BJ (cell line): ENCODE measurements at regions not wholly inside any gene's neighbourhood (a gene's known extent, or its start where the extent isn't known, plus 50 kb on each side); places are given as distances from the start of the nearest gene placed in this dataset.

Experiments
- CTCF ChIA-PET: fragments of 350-600 bp; formaldehyde crosslinking; extraction: SDS; loops from one replicate; lab custom pipeline; 2021; ENCODE audit warnings: antibody characterized with exemption, inconsistent platforms; lab: Yijun Ruan, JAX
- POLR2A ChIA-PET: fragments of 300-600 bp; sonication (Branson Sonifier 250); formaldehyde crosslinking; extraction: SDS; loops from one replicate; lab custom pipeline; 2021; ENCODE audit warnings: antibody characterized with exemption; lab: Charles Lee
- DNase-seq: peaks from one replicate; pipeline ENCODE4 v3.0.0-alpha.2; 2011; ENCODE audit warnings: low read depth
- H3K27me3 ChIP-seq: 2 replicates; pipeline ENCODE4 v1.6.0; 2011; ENCODE audit warnings: low read length; ENCODE audit not compliant: control insufficient read depth, insufficient read depth
- H3K36me3 ChIP-seq: 2 replicates; pipeline ENCODE4 v1.5.1; 2011; ENCODE audit warnings: low read length; ENCODE audit not compliant: control insufficient read depth, insufficient read depth
- H3K4me3 ChIP-seq: 2 replicates; pipeline ENCODE4 v1.5.1; 2011; ENCODE audit warnings: low read depth, mild to moderate bottlenecking, control low read depth, low read length
- CTCF ChIP-seq: IDR thresholded peaks from 2 replicates; pipeline ENCODE4 v1.5.1; 2011; ENCODE audit warnings: low read depth, mild to moderate bottlenecking, control low read depth, inconsistent platforms, low read length, moderate library complexity; ENCODE audit not compliant: insufficient read depth

GRCh38 chr18:40208958-40209357, 1746.1 kb upstream of the PIK3C3 start:
- ChIA-PET CTCF (no interaction called here), POLR2A (no interaction called here)
- H3K4me3 ChIP-seq: no peak overlapping the region
- no peaks in the 10 kb centered on the region for H3K27me3 ChIP-seq
- no peaks in the 10 kb centered on the region for H3K36me3 ChIP-seq
- no peak for DNase-seq
- no peak for TF ChIP-seq CTCF

GRCh38 chr18:40197711-40198110, 1757.3 kb upstream of the PIK3C3 start:
- no peak for TF ChIP-seq CTCF
- POLR2A ChIA-PET: no interaction called here
- H3K4me3 ChIP-seq: no peak overlapping the region

GRCh38 chr18:40186677-40187076, 1768.4 kb upstream of the PIK3C3 start:
- Histone ChIP-seq H3K27me3 (no peaks in the 10 kb centered on the region), H3K4me3 (no peak overlapping the region), H3K36me3 (no peaks in the 10 kb centered on the region)
- CTCF ChIA-PET: no interaction called here
- POLR2A ChIA-PET: no interaction called here
- TF ChIP-seq CTCF: no peak
- DNase-seq: no peak

More at GRCh38 chr18:40197711-40198110, 1757.3 kb upstream of the PIK3C3 start:
- H3K27me3 ChIP-seq: no peaks in the 10 kb centered on the region
- CTCF ChIA-PET: no interaction called here
- DNase-seq: no peak
- H3K36me3 ChIP-seq: no peaks in the 10 kb centered on the region

GRCh38 chr18:40179729-40180461, 1775.1 kb upstream of the PIK3C3 start:
- Histone ChIP-seq H3K36me3 (no peaks in the 10 kb centered on the region), H3K27me3 (no peaks in the 10 kb centered on the region), H3K4me3 (no peak overlapping the region)
- DNase-seq: no peak
- ChIA-PET POLR2A (no interaction called here), CTCF (no interaction called here)
- no peak for TF ChIP-seq CTCF

GRCh38 chr18:40168026-40168425, 1787.0 kb upstream of the PIK3C3 start:
- no peak for DNase-seq
- CTCF ChIA-PET: no interaction called here
- POLR2A ChIA-PET: no interaction called here
- Histone ChIP-seq H3K36me3 (no peaks in the 10 kb centered on the region), H3K4me3 (no peak overlapping the region), H3K27me3 (no peaks in the 10 kb centered on the region)
- TF ChIP-seq CTCF: no peak
